Large intestine (tissue), 3 donors: ENCODE measurements at regions not wholly inside any gene's neighbourhood (a gene's known extent, or its start where the extent isn't known, plus 50 kb on each side); places are given as distances from the start of the nearest gene placed in this dataset.

Experiments used
- DNase-seq, 2 donors: peaks; one replicate each; pipeline versions ENCODE4 v3.0.0 to v3.0.0-alpha.2; 2013
- H3K27ac ChIP-seq: one replicate; pipeline ENCODE4 v1.5.1; 2013; ENCODE audit warnings: low read length
- H3K27me3 ChIP-seq: 2 replicates; pipeline ENCODE4 v1.6.1; 2013; ENCODE audit warnings: low read length; ENCODE audit not compliant: control insufficient read depth, insufficient read depth
- H3K36me3 ChIP-seq: 2 replicates; pipeline ENCODE4 v1.6.1; 2013; ENCODE audit warnings: low read length; ENCODE audit not compliant: control insufficient read depth, insufficient read depth
- H3K4me1 ChIP-seq: one replicate; pipeline ENCODE4 v1.6.1; 2013; ENCODE audit warnings: low read length; ENCODE audit not compliant: control insufficient read depth, insufficient read depth
- H3K4me3 ChIP-seq: one replicate; pipeline ENCODE4 v1.5.1; 2013; ENCODE audit warnings: low read length
- H3K9me3 ChIP-seq: one replicate; pipeline ENCODE4 v1.6.1; 2013; ENCODE audit warnings: mild to moderate bottlenecking, low read depth, low read length, moderate library complexity; ENCODE audit not compliant: control insufficient read depth
- WGBS: methylation state at CpG from one replicate; pipeline ENCODE4 v1.1.5; 2013; ENCODE audit warnings: low lambda C conversion rate; ENCODE audit not compliant: insufficient coverage; 5-methylcytosine and 5-hydroxymethylcytosine counted together

GRCh38 chr10:106500041-106500924 is 664.2 kb downstream of the SORCS1 start:
- H3K4me1 ChIP-seq: no peaks in the 10 kb centered on the region
- no peaks in the 10 kb centered on the region for H3K36me3 ChIP-seq
- H3K27ac ChIP-seq: no peak overlapping the region
- WGBS: no CpG with 5 or more reads among the region's 1 CpG
- no peaks in the 10 kb centered on the region for H3K9me3 ChIP-seq
- H3K27me3 ChIP-seq: no peaks in the 10 kb centered on the region
- H3K4me3 ChIP-seq: no peak overlapping the region
- DNase-seq: no peak

GRCh38 chr10:106499448-106499847 is 665.1 kb downstream of the SORCS1 start:
- DNase-seq: no peak
- WGBS: 93% methylated on average over 2 of the region's 2 CpGs
- H3K4me1 ChIP-seq: no peaks in the 10 kb centered on the region
- no peaks in the 10 kb centered on the region for H3K9me3 ChIP-seq
- H3K27ac ChIP-seq: no peak overlapping the region
- no peaks in the 10 kb centered on the region for H3K36me3 ChIP-seq
- no peak overlapping the region for H3K4me3 ChIP-seq
- no peaks in the 10 kb centered on the region for H3K27me3 ChIP-seq

GRCh38 chr10:106498675-106499074 is 665.8 kb downstream of the SORCS1 start:
- no peaks in the 10 kb centered on the region for H3K36me3 ChIP-seq
- H3K27me3 ChIP-seq: no peaks in the 10 kb centered on the region
- peak in 1 of 2 donors; percentile 2 for DNase-seq
- H3K9me3 ChIP-seq: no peaks in the 10 kb centered on the region
- 20% methylated on average over 1 of the region's 4 CpGs for WGBS
- no peaks in the 10 kb centered on the region for H3K4me1 ChIP-seq
- H3K4me3 ChIP-seq: no peak overlapping the region
- no peak overlapping the region for H3K27ac ChIP-seq

GRCh38 chr10:106495931-106496330 is 668.6 kb downstream of the SORCS1 start:
- no peaks in the 10 kb centered on the region for H3K4me1 ChIP-seq
- no peak overlapping the region for H3K4me3 ChIP-seq
- no peaks in the 10 kb centered on the region for H3K27me3 ChIP-seq
- 89% methylated on average over 2 of the region's 3 CpGs for WGBS
- H3K9me3 ChIP-seq: no peaks in the 10 kb centered on the region
- no peak for DNase-seq
- no peaks in the 10 kb centered on the region for H3K36me3 ChIP-seq
- no peak overlapping the region for H3K27ac ChIP-seq

GRCh38 chr10:106493751-106494150 is 670.8 kb downstream of the SORCS1 start:
- H3K27me3 ChIP-seq: no peaks in the 10 kb centered on the region
- H3K4me1 ChIP-seq: no peaks in the 10 kb centered on the region
- no peaks in the 10 kb centered on the region for H3K9me3 ChIP-seq
- no peaks in the 10 kb centered on the region for H3K36me3 ChIP-seq
- H3K27ac ChIP-seq: no peak overlapping the region
- WGBS: no CpG with 5 or more reads among the region's 1 CpG
- DNase-seq: no peak
- H3K4me3 ChIP-seq: no peak overlapping the region

GRCh38 chr10:106493226-106493625 is 671.3 kb downstream of the SORCS1 start:
- Histone ChIP-seq H3K36me3 (no peaks in the 10 kb centered on the region), H3K27ac (no peak overlapping the region), H3K4me3 (no peak overlapping the region), H3K4me1 (no peaks in the 10 kb centered on the region), H3K27me3 (no peaks in the 10 kb centered on the region), H3K9me3 (no peaks in the 10 kb centered on the region)
- no CpG with 5 or more reads among the region's 3 CpGs for WGBS
- DNase-seq: no peak

GRCh38 chr10:106487726-106488125 is 676.8 kb downstream of the SORCS1 start:
- Histone ChIP-seq H3K4me3 (no peak overlapping the region), H3K27ac (no peak overlapping the region)
- 83% methylated on average over 1 of the region's 1 CpG for WGBS

GRCh38 chr10:106481598-106482275 is 682.8 kb downstream of the SORCS1 start:
- Histone ChIP-seq H3K4me3 (no peak overlapping the region), H3K4me1 (no peaks in the 10 kb centered on the region), H3K27me3 (no peaks in the 10 kb centered on the region), H3K9me3 (no peaks in the 10 kb centered on the region), H3K27ac (no peak overlapping the region), H3K36me3 (no peaks in the 10 kb centered on the region)
- no peak for DNase-seq
- no CpG with 5 or more reads among the region's 4 CpGs for WGBS

More at GRCh38 chr10:106487726-106488125, 676.8 kb downstream of the SORCS1 start:
- Histone ChIP-seq H3K36me3 (no peaks in the 10 kb centered on the region), H3K4me1 (no peaks in the 10 kb centered on the region), H3K27me3 (no peaks in the 10 kb centered on the region), H3K9me3 (no peaks in the 10 kb centered on the region)
- no peak for DNase-seq

GRCh38 chr10:106479636-106480035 is 684.9 kb downstream of the SORCS1 start:
- DNase-seq: no peak
- Histone ChIP-seq H3K27me3 (no peaks in the 10 kb centered on the region), H3K36me3 (no peaks in the 10 kb centered on the region), H3K9me3 (no peaks in the 10 kb centered on the region), H3K4me1 (no peaks in the 10 kb centered on the region), H3K4me3 (no peak overlapping the region), H3K27ac (no peak overlapping the region)
- WGBS: no CpG with 5 or more reads among the region's 4 CpGs

GRCh38 chr10:106474876-106475275 is 689.6 kb downstream of the SORCS1 start:
- Histone ChIP-seq H3K27ac (no peak overlapping the region), H3K4me3 (no peak overlapping the region), H3K4me1 (no peaks in the 10 kb centered on the region), H3K9me3 (no peaks in the 10 kb centered on the region), H3K27me3 (no peaks in the 10 kb centered on the region), H3K36me3 (no peaks in the 10 kb centered on the region)
- no peak for DNase-seq
